AG20443 (cell line): ENCODE measurements at regions not wholly inside any gene's neighbourhood (a gene's known extent, or its start where the extent isn't known, plus 50 kb on each side); places are given as distances from the start of the nearest gene placed in this dataset.

Experiments
- DNase-seq: peaks from one replicate; pipeline ENCODE4 v3.0.0; 2012; ENCODE audit warnings: low spot score, mixed read lengths

DNA sequence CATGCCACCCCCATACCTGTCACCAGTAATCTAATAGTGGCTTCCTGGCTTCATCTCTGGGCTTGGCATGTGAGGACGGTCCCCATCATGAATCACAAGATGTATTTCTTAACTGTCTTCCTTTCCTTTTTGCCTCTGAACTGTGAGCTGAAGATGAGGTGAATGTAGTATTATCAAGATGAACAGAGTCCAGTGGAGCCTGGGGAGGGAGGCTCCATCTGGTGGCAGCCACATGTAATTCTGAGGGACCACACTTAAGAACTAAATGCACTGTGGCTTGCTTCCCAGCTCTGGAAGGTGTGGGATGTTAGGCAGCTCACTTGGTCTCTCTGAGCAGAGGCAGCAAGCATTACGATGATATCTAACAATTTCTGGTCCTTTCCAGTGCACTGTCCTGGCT, 354.9 kb upstream of the ASIC2 start:
- DNase-seq = peak; percentile 45

DNA sequence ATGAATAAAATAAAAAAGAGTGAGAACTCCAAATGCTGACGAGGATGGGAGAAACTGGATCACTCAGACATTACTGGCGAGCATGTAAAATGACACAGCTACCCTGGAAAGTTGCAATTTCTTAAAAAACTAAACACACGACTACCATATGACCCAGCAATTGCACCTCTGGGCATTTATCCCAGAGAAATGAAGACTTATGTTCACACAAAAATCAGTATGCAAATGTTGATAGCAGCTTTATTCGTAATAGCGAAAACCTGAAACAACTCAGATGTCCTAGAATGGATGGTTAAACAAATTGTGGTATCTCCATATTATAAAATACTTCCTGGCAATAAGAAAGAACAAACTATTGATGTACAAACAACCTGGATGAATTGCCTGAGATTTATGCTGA, 357.2 kb upstream of the ASIC2 start:
- DNase-seq = no peak

DNA sequence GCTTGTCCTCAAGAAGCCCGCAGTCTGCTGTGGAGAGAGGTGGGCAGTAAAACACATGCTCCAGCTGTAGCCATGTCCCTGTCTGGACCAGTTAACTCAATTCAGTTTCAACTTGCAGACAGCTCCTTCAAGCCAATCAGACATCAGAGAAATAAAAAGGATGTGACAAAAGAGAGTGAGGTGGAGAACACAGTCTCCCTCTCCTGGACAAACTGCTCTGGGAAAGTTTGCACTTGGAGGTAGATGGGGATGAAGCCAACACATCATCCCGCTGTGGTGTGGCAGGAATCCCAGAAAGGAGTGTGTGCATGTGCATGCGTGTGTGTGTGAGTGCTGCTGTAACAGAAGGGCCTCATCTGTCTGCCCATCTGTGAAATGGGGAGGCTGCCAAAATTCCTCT, 358.6 kb upstream of the ASIC2 start:
- DNase-seq = no peak

DNA sequence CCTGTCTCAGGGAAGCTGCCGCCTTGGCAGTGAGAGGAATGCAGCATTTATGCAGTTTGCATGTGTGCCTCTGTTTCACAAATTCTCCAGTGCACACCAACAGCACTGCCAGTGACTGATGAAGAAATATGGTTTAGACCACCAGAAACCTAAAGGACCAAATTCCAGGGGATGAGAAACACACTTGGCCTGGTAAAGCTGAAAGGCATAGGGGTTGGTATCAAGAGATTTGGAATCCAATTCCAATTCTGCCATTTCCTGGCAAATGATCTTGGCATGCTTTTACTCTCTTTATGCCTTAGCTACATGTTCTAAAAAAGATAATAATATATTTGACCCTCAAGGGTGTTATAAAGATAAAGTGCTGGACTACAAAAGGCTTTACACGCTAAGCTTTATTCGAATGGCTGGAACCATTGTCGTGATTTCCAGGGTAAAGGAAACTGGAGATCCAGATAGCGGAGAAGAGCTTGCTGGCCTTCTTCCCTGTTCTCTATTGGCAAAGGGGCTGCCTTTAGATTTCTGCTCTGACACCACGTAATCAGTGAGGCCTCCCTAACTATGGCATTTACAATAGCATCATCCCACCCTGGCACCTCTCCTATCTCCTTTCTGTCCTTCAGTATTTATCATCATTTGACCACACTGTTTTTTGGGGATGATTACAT, 359.8 kb upstream of the ASIC2 start:
- no peak for DNase-seq

DNA sequence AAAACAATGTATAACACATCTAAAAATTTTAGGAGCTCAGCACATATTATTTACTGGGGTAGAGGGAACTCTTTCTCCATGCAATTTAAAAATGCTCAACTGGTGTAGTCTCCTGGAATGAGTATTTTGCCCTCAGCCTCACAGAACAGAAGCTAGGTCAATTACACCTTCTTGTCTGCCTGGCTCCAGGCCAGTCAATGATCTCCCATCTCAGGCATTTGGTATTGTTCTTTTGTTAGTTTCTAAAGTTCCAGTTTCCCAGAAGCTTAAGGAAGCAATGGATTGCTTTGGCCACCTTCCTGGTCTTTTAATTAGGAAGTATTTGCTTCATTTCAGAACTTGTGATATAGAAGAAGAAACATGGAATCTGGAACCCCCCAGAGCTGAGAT, 360.3 kb upstream of the ASIC2 start:
- no peak for DNase-seq

DNA sequence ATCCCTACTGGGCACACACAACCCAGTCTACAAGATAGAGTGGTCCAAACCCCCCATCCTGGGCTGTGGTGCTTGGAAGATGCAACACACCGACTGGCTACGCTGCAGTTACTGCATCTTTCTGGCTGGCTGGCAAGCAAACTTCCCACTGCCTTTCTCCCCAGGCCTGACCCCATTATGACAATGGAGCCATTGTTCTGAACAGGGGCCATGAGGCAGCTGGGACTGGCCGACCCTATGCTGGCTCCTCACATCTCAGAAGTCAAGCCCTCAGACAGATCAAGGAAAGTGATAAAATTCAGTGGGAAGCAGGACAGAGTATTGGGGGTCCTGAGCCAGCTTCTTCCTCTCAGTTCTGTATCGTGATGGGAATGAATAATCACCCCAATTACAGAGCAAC, 364.1 kb upstream of the ASIC2 start:
- no peak for DNase-seq

DNA sequence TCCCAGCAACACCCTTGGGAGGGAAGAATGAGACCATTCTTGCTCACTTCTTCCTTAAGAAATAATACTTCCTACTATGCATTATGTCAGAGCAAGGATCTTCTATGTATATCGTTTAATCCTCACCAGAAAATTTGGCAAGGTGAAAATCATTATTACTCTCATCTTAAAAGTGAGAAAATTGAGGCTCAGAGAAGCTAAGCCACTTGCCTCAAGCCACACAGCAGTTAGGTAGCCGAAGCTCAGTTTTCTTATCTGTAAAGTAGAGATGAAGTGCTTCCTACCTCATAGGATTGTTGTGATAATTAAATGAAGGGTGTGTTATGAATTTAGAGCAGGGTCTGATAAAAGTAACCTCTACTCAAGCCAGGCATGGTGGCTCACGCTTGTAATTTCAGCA, 368.9 kb upstream of the ASIC2 start:
- DNase-seq = no peak

DNA sequence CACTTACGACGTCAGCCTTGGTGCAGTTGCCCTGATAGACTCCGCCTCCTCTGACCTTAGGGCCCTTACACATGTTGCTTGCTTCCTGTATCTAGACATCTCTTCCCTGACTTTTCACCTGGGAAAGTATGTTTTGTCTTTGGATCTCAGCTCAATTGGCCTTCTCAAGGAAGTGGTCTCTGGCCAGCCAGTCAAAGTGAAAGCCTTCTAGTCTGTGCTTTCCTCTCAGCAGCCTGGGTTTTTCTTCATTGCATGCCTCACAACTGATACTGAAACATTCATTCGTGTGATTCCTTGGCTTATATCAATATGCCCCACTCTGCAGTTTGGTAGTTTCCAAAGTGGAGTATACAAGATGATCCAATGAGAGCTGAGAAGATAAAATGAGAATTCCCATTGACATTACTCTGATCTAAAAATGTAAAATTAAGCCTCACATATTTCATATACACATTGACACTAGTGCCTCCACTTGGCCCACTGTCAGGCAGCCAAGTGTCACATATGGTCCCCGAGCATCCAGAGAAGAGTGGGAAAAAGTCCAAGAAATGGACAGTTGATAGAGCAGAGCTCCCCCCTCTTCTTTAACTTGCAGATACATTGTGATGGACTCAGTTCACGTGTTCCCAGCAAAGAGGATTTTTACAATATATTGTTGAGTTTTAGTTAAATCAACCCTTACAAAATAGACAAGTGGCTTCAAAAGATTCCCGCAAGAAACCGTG, 371.2 kb upstream of the ASIC2 start:
- DNase-seq = no peak

DNA sequence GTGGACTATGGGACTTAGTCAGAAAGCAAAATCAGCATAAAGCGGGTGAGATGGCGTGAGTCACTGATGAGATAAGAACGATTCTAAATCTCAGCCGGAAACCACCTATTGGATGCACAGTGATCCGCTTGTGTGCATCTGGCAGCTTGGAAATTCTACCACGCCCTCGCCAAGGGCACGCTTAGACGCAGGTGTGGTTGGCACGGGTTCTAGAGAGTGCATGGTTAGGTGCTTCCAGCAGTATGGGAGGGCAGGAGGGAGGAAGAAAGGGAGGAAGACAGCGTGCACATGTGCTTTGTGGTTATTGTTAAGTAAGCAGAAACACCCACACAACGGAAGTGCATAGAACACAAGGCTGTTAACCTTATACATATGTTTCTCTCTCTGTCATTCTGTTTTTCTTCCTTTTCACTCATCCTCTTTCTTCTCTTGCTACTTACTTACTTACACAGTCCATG, 374.0 kb upstream of the ASIC2 start:
- DNase-seq = no peak

DNA sequence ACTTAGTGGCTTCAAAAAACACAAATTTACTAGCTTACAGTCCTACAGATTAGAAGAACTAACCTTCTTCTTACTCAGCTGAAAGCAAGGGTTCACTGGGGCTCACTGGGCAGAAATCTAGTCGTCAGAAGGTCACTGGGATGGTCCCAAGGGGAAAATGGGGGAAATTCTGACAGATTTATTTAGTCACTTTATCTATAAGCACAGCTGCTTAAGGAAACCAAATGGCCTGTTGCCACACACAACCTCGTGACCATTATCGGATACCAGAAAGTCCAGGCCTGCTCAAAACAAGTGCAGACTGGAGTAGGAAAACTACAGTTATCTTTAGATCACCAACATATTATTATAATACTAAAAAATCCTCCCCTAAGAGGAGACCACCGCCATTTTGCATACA, 374.6 kb upstream of the ASIC2 start:
- no peak for DNase-seq

DNA sequence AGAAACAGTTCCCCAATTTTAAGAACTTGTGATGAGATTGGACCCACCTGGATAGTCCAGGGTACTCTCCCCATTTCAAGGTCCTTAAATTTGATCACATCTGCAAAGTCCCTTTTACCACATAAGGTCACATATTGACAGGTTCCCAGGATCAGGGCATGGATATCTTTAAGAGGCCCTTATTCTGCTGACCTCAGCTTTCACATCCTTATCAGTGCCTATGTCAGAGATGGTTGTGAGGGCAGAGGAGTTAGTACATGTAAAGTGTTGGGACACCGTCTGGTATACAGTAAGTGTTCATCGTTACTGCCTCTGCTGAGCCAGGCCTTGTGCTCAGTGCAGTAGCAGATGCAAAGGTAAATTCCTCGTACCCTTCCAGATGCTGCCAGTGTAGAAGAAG, 375.4 kb upstream of the ASIC2 start:
- DNase-seq = no peak

DNA sequence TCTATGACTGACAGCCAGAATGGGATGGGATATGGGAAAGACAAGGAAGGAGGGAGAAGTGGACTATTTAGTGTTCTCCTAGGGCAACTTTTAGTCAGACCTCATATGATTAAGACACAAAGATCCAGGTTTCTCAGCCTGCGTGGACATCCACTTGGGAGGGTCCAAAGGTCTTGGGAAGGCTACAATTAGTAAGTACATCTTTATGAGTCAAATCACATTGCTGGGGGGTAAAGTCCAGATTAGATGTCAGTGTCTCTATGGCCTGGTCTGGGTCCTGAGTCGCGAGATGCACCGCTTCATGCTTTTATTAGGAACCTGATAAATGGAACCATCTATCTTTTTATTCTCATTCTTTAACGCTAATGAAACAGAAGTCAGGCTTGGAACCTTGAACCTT, 378.4 kb upstream of the ASIC2 start:
- DNase-seq = no peak

DNA sequence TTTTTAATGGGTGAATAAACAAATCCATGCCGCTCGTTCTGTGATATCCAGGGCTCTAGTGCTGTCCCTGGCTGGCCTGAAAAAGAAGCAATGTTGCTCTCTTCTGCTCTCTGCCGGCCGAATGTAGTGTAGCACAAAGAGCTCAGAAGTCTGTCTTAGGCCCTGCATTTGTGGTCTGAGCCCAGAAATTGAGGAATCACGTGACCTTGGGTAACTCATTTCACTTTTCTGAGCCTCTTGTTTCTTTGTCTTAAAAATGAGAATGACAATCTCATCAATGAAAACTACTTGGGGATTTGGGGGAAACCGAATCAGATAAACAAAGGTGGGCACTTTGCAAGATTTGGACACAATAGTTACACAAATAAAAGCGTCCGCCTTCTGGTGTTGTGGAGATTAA, 381.6 kb upstream of the ASIC2 start:
- DNase-seq = peak; percentile 88

DNA sequence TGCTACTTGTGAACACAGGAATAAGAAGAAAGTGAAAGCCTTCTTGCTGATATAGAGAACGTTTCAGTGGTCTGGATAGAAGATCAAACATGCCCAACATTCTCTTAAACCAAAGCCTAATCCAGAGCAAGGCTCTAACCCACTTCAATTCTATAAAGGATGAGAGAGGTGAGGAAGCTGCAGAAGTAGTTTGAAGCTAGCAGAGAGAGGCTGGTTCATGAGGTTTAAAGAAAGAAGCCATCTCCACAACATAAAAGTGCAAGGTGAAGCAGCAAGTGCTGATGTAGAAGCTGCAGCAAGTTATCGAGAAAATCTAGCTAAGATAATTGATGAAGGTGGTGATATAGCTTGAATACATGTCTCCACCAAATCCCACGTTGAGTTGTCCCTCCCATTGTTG, 383.3 kb upstream of the ASIC2 start:
- no peak for DNase-seq

DNA sequence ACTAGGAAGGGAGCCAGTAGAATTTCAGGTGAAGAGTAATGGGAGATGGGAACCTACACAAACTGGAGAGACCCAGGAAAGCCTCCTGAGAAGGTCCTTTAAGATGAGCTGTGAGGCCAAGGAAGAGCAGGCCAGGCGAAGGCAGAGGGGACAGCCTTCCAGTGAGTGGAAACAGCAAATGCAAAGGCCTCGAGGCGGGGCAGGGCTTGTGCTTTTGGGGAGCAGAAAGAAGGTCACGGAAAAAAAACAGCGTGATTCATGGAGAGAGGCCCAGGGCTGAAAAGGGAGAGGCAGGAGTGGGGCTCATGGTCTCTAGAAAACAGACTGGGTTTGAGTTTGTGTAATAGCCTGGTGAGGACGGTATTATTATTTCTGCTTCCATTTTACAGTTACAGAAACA, 386.5 kb upstream of the ASIC2 start:
- no peak for DNase-seq

DNA sequence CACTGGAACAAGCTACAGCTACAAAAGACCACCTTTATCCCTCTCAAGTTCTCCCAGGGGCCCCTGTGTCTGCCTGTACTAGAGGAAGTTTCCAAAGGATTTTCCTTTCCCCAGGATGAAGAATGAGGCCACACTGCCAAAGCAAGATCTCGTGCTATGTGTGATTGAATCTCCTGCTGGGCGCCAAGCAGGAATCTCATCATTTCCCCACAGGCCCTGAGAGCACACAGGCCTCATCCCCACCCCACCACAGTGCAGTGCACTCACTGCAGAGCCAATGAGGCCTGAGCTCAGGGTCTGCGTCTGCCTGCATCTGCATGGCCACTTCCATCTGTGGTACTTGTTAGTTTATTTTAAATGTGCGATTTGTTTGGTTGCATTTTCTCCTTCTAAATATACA, 387.4 kb upstream of the ASIC2 start:
- no peak for DNase-seq

DNA sequence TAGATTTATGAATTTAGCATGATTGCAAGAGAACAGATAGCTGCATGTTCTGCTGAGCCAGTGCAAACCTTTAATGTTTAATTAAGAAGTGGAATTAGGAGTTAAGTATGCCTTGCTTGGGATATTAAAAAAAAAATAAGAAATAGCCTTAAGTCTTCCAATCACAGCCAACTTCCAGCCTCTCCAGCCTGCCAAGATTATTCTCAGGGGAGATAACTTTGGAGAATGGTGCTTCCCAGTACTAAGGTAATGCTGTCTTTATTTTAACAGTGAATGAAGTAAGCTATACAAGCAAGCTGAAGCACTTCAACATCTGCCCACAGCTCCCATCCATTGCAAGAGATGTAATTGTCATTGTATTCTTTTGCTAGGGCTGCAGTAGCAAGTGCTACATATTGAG, 389.5 kb upstream of the ASIC2 start:
- DNase-seq = no peak

DNA sequence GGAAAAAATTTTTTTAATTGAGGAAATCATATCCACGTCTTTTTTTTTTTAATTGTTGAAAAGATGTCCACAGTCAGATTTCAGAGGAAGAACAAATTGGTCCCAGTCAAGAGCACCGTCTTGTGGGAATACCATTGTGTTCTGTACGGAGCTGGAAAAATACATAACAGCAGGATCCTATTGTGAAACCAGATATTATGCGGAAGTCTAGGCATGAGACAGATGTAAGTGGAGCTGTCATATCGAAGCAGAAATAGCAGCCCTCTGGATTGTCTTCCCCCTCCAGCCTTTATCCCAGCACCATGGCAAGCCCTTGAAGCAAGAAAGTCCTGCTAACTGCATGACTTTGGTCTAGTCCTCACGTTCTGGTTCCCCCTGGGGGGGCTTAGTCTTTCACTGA, 391.6 kb upstream of the ASIC2 start:
- DNase-seq = no peak

DNA sequence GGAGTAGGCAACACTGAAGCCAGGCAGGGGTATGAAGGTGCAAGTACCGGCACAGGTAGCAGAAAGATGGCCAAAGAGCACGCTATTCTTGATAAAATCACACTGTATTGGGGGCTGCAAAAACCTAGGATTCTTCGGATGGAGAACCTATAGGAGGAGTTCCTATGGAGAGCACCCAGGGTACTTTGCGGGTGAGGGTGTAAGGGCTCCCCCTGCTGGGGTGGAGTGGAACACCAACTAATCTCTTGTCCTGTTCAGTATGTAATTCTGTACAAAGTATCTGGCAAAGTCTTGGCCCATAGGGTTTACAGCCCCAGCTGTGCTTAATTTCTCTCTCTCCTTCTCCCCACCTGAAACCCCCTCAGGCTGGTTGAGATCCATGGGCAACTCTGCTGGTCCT, 393.1 kb upstream of the ASIC2 start:
- DNase-seq = no peak

DNA sequence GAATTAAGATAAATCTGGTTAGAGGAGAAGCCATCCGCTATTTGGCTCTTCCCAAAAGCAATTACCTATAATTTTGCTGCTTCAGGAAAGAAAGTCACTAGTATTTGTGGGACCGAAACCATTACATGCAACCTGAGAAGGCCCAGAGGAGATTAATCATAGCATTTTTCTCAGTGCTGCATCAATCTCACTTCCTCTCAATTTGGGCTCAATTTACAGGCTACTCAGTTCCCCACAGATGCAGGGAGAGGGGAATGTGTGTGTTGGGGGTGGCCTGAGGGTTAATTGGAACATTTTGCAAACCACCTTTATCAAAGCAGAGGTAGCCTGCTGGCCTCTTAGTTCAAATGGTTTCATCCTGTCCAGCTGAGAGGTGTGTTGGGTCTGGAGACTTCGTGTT, 394.7 kb upstream of the ASIC2 start:
- no peak for DNase-seq

DNA sequence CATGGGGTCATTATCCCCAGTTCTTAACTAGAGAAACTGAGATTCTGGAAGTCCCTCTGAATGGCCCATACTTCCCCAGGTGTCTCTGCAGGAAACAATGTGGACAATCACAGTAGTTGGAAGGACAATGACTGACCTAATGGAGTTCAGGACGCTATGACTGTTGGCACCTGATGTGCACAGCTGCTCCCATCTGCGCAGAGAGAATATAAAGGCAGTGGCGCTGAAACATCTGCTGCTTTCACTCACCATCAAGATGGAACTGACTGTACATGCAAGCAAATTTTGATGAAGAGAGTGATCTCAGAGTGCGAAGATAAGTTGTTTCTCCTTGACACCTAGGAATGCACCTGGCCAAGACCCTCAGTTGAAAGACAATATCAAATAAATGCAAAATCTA, 395.7 kb upstream of the ASIC2 start:
- no peak for DNase-seq

DNA sequence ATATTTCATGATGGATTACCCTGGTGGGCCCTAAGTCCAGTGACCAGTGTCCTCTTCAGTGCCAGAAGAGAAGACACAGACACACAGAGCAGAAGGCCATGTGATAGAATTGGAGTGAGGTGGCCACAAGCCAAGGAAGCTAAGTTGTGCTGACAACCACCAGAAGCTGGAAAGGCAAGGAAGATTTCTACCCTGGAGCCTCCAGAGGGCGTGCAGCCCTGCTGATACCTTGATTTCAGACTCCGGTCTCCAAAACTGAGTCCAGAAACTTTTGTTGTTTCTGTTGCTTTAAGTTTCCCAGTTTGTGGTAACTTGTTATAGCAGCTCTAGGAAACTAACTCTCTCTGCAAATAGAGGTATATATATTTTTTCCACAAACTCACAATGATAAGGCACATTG, 396.6 kb upstream of the ASIC2 start:
- DNase-seq = no peak

DNA sequence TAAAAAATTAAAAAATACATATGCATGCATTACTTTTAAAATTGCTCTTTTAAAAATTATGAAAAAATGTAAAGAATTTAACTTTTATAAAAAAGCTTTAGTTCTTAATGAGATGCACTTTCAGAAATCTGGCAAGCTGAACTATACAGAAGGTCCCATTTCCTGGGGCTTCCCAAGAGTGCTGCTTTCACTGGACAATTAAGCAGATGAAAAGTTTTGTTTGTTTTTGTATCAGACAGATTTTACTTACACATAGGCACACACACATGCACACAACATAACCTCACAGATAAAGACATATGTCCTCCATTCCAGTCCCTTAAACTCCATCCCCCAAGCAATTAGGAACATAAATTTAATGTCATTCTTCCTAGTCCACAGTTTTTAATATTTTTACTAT, 402.3 kb upstream of the ASIC2 start:
- DNase-seq = no peak

DNA sequence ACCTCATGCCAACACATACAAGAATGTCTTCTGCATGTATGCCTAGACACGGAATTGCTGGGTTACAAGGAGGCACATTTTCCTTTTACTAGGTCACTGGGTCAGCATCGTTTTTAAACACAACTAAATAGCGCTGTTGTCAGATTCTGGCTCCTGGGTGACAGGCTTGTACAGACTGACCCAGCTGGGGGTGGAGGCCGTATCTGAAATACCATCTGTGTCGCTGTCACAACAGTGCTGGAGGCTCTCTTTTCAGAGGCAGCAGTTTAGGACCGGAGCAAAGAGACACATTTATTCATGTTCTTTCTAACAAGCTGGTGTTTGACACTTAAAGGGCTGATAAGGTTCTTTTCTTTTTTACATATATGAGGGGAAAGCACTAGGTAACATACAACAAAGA, 403.0 kb upstream of the ASIC2 start:
- DNase-seq = no peak
